BE2C (cell line): ENCODE measurements at regions not wholly inside any gene's neighbourhood (a gene's known extent, or its start where the extent isn't known, plus 50 kb on each side); places are given as distances from the start of the nearest gene placed in this dataset.

Experiments
- DNase-seq: peaks from one replicate; pipeline ENCODE4 v3.0.0-alpha.2; 2020
- H3K27me3 ChIP-seq: fragments of 250-450 bp; sonication (Bioruptor Pico); 2 replicates; pipeline ENCODE4 v1.5.1; 2020; ENCODE audit warnings: mild to moderate bottlenecking
- H3K36me3 ChIP-seq: fragments of 250-450 bp; sonication (Bioruptor Pico); 2 replicates; pipeline ENCODE4 v1.5.1; 2020; ENCODE audit warnings: mild to moderate bottlenecking
- H3K4me1 ChIP-seq: fragments of 250-450 bp; sonication (Bioruptor Pico); 2 replicates; pipeline ENCODE4 v1.5.1; 2020
- H3K4me3 ChIP-seq: 2 replicates; pipeline ENCODE4 v1.5.1; 2011; ENCODE audit warnings: low read depth, low read length
- H3K9me3 ChIP-seq: fragments of 250-450 bp; sonication (Bioruptor Pico); 2 replicates; pipeline ENCODE4 v1.5.1; 2020
- TF ChIP-seq, protein P1 (sequence below): IDR thresholded peaks from 2 replicates; pipeline ENCODE4 v1.5.1; 2012; ENCODE audit warnings: mild to moderate bottlenecking, low read depth, low read length

GRCh38 chr3:124076235-124076634 lies 84.3 kb upstream of the ROPN1 start:
- TF ChIP-seq, protein P1, sequence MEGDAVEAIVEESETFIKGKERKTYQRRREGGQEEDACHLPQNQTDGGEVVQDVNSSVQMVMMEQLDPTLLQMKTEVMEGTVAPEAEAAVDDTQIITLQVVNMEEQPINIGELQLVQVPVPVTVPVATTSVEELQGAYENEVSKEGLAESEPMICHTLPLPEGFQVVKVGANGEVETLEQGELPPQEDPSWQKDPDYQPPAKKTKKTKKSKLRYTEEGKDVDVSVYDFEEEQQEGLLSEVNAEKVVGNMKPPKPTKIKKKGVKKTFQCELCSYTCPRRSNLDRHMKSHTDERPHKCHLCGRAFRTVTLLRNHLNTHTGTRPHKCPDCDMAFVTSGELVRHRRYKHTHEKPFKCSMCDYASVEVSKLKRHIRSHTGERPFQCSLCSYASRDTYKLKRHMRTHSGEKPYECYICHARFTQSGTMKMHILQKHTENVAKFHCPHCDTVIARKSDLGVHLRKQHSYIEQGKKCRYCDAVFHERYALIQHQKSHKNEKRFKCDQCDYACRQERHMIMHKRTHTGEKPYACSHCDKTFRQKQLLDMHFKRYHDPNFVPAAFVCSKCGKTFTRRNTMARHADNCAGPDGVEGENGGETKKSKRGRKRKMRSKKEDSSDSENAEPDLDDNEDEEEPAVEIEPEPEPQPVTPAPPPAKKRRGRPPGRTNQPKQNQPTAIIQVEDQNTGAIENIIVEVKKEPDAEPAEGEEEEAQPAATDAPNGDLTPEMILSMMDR: no peak

GRCh38 chr3:124078953-124079911 lies 87.3 kb upstream of the ROPN1 start:
- Histone ChIP-seq H3K4me1 (peaks cover 20% of the 10 kb centered on the region), H3K9me3 (no peaks in the 10 kb centered on the region), H3K36me3 (no peaks in the 10 kb centered on the region), H3K27me3 (no peaks in the 10 kb centered on the region), H3K4me3 (no peak overlapping the region)
- TF ChIP-seq, protein P1: peak; percentile 89
- DNase-seq: peak; percentile 38

More at GRCh38 chr3:124076235-124076634, 84.3 kb upstream of the ROPN1 start:
- Histone ChIP-seq H3K36me3 (no peaks in the 10 kb centered on the region), H3K27me3 (no peaks in the 10 kb centered on the region), H3K4me3 (no peak overlapping the region), H3K4me1 (peaks cover 8% of the 10 kb centered on the region), H3K9me3 (no peaks in the 10 kb centered on the region)
- DNase-seq: no peak

DNA sequence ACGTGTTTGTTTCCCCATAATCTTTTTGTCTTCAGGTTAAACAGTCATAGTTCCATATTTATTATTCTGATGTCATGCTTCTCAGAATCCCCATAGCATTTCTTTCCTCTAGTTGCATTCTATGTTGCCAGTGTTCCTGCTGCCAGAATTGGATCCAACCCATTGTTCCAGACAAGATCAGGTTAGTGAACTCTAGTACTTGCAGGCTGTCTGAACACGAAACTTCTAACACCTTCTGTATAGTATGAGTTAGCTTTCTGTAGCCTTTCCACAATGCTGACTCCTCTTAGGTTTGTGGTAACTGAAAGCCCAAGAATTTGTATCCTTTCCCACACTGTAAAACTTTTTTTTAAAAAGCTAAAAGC lies 88.0 kb upstream of the ROPN1 start:
- Histone ChIP-seq H3K36me3 (no peaks in the 10 kb centered on the region), H3K4me3 (no peak overlapping the region), H3K27me3 (no peaks in the 10 kb centered on the region), H3K4me1 (peaks cover 24% of the 10 kb centered on the region), H3K9me3 (no peaks in the 10 kb centered on the region)
- TF ChIP-seq, protein P1: no peak
- DNase-seq: no peak

DNA sequence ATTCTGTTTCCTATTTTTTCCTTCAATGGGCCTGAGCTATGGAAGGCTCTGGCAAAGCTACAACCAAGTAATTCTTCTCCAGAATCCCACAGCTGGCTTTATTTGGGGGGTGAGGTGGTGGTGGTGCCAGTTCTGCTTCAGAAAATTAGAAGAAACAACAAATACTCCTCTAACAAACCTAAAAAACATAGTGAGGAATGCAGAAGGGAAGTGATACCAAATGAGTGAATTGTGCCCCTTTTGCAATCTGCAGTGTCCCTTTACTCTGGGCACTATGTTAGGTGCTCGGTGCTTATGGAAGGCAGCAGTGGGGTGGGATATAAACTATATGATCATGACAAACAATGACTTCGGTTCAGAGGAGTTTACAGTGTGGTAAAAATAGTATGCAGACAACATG lies 90.4 kb upstream of the ROPN1 start:
- Histone ChIP-seq H3K36me3 (no peaks in the 10 kb centered on the region), H3K9me3 (peaks cover 3% of the 10 kb centered on the region; the same call in 1 of the 2 replicates), H3K27me3 (no peaks in the 10 kb centered on the region), H3K4me1 (peaks cover 16% of the 10 kb centered on the region), H3K4me3 (no peak overlapping the region)
- TF ChIP-seq, protein P1: no peak
- DNase-seq: no peak

- peaks cover 3% of the 10 kb centered on the region; the same call in 1 of the 2 replicates for H3K9me3 ChIP-seq
- H3K4me1 ChIP-seq: peaks cover 16% of the 10 kb centered on the region
- H3K27me3 ChIP-seq: no peaks in the 10 kb centered on the region
- no peak overlapping the region for H3K4me3 ChIP-seq
- TF ChIP-seq, protein P1: no peak
- H3K36me3 ChIP-seq: peaks cover 2% of the 10 kb centered on the region; the same call in 1 of the 2 replicates
- DNase-seq: peak; percentile 69
These were observed 92.3 kb upstream of the ROPN1 start for GRCh38 chr3:124084022-124084881.
